HG02938 (cell line): ENCODE measurements at regions not wholly inside any gene's neighbourhood (a gene's known extent, or its start where the extent isn't known, plus 50 kb on each side); places are given as distances from the start of the nearest gene placed in this dataset.
A peak's percentile ranks its signal among the peaks of the same experiment; 100 is the strongest.
"Not testable (repeated sequence)": the region's sequence is repeated elsewhere in the genome, so short reads cannot be mapped to it uniquely, and the experiment has no call there.

Source experiments
- ATAC-seq: cut with Tn5 transposase; IDR thresholded peaks from one replicate; pipeline ENCODE4 v1.9.1; 2021; ENCODE audit warnings: mild to moderate bottlenecking, moderate library complexity; ENCODE audit not compliant: unreplicated experiment

DNA sequence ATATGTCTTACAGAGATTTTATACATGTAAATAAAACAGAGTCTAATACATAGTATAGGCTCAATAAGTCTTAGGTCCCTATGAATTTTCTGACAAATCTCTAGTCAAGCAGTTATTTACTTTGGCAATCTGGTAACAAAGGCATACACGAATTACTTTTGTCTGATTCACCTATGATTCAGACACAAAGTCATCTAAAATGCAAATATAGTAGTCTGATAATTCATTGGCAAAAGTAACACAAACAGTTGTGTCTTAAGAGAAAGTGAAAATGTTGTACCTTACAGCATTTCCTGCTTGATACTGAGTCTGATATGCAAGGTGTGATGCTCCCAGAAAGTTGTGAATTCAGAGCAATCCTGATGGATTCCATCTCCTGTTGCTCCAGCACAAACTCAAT is 209.4 kb upstream of the PRSS1 start:
- no peak for ATAC-seq

DNA sequence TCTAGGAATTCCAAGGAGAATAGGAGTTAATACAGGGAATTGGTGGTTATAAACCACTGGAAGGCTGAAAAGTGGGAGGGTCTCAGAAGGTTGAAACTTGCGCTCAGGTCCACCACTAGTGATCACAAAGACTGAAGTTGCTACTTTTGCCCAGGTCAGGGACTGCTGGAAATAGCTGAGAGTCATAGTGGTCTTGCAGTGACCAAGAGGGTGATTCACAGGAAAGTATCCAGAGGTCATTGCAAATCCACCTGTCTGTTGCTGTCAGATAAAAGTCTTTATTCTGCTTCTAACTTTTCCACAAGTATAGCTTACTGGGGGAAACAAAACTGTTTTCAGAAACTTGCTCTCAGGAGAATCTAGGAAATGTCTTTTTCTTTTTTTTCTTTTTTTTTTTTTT is 211.5 kb upstream of the PRSS1 start:
- ATAC-seq, result no peak

DNA sequence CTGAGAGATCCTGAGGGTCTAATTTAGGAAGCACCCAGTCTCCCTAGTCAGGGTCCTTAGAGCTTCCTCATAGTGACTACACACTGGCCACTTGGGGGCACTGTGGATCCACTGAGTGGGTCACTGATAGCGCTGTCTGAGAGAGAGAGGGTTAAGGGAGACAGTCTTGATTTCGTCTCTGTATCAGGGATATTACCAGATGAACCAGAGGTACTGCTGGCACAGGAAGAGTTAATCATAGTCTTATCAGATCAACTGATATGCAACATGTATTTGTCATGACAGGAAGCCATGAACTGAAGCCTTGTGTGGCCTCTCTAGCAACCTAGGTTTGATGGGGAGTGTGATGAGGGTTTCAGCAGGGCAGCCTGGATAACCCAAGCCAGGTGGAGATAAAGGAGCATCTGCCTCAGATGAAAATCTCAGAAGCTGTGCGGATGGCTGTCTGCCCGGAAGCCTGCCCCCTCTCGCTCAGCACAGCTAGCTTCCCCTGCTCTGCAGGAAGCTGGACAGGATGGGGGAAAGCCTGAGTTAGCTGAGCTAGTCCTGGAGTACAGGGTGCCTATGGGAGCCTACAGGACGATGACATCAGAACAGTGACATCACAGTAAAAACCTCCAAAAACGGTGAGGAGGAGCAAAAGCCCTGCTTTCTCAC is 214.0 kb upstream of the PRSS1 start:
- peak; percentile 94 for ATAC-seq

DNA sequence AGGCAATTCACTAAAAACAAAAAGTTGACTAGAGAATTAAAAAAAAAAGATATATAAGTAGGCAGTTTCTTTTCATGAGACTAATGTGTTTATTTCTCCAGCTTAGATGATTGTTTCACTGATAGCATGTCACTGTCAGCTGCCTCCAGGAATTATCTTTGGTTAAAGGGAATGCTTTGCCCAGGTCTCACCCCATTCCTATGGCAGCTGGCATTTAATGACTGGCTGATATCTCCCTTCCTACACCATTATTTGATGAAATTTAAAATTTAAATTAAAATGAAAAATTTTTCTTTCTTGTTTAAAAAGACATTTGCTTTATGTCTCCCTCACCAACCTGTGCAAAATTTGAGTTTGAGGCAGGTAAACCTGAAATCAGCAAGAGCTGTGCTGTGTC is 214.5 kb upstream of the PRSS1 start:
- ATAC-seq, result no peak

DNA sequence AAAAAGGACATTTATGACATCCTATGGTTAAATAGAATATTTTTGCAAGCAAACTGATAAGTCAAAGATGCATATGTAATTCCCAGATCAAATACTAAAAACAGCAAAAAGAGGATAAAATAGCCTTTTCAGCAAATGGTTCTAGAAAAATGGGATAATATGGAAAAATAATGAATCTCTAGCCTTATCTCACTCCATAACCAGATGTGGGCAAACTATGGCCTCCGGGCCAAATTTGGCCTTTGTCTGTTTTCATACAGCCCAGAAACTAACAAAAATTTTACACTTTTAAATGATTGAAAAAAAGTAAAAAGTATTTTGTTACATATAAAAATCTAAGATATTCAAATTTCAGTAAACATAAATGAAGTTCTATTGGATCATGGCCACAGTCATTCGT is 215.4 kb upstream of the PRSS1 start:
- ATAC-seq, result no peak

DNA sequence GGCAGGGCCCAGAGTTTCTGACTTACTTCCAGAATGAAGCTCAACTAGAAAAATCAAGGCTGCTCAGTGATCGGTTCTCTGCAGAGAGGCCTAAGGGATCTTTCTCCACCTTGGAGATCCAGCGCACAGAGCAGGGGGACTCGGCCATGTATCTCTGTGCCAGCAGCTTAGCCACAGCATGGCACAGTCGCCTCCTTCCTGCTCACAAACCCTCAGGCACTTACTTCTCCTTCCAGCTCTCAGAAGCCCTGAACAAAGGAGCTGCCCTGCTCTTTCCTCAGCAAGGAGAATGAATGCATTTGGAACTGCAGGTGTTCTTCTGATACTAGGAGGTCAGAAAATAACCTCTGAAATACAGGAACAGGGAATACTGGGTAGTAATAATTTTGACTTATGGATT is 219.7 kb upstream of the PRSS1 start:
- no peak for ATAC-seq

DNA sequence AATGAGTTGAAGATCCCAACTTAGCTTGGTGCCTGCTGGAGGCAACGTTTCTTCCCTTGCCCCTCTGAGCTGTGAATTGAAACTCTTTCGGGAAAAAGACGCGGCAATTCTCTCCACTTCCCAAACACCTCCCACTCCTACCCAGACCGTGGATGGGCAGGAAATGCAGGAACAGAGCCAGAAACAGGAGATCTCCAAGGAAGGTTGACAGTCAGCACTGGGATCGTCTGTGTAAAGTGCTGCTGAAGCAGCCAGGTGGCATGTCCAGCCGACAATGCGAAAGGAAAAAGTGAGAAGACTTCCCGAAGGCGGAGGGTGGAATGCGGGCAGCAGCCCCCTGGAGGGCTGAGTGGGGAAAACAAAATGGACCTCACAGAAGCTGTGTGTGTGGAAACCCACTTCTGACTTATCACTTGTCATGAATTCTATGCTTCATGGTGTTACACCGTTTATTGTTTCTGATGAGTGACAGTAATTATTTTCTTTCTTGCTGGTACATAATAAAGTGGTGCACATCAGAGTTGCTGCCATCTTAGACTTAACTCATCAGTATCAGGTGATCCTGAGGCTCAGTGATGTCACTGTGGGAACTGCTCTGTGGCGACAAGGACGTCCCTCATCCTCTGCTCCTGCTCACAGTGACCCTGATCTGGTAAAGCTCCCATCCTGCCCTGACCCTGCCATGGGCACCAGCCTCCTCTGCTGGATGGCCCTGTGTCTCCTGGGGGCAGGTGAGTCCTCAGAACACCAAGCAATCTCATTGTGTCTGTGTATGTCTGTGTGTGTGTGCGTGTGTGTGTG is 220.5 kb upstream of the PRSS1 start:
- ATAC-seq, result no peak

DNA sequence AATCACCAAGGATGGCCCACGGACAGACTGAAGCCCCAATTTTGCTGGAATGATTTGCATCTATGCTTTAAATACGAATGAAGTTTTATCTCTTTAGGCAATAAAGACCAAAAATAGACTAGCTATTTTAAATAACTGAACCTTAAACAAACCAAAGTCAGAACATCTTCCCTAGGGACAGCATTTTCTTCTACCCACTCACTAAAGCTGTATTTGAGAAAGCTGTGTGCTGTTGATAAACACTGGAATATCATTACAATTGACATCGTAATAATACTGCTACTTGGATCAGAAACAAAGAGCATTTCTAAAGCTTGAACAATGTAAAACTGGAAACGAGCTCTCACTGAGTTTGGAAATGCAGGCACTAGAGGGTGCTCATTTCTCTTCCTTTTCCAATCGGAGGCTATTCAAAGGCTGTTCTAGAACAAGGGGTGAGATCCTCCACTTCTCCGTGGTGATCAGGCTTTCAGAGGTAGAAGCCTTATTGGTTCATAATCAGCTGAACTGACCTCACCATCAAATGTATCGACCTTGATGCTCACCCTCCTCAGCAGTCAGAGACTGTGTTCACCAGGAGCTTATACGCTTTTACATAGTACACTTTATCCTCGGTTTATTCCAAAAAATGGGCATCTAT is 225.3 kb upstream of the PRSS1 start:
- ATAC-seq, result no peak

DNA sequence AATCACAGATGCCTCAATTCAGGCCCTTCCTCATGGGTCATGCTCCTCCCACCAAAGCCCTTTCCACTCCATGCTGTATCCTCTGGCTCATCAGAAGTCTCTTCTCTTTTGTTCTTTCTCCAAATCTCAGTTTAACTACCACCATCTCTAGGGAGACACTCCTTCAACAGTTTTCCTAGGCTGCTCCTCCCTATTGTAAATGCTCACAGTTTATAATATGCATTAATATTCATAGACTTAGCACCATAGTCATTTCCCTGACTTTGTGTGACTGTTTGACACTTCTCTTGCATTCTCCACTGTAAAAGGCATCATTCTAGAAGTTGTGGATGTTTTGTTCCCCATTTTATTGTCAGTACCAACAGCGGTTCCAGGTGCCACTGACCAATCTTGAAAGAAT is 226.5 kb upstream of the PRSS1 start:
- ATAC-seq, result no peak

DNA sequence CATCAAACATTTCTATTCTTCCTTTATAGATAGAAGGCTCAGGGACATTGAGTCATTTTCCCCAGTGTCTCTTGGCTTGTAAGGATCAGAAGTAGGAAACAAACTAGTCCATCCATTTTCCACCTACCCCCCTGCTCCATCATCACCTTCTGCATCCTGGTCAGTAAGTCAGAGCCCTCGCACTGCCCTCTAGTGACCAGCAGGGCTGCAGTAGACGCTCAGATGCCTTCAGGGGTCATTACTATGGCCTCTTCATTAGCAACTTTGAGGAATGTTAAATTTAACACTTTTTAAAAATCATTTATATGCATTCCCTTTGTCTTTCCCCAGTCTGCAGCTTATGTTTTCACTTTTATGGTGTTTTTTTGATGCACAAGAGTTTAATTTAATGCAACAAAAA is 228.4 kb upstream of the PRSS1 start:
- not testable (repeated sequence) for ATAC-seq

DNA sequence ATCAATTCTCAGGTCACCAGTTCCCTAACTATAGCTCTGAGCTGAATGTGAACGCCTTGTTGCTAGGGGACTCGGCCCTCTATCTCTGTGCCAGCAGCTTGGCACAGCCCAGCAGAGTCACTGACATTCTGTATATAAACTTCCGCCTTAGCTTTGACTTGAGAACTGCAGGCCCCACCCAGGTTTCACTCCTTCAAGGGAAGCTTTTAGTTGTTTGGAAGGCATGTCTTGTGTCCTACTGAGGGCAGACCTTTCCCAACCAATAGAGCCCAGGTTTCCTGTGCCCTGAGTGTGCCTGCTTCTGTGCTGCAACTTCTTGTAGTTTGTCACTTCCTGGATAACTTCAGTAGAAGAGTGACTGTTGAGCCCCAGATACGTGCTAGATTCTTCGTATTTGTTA is 228.8 kb upstream of the PRSS1 start:
- not testable (repeated sequence) for ATAC-seq

DNA sequence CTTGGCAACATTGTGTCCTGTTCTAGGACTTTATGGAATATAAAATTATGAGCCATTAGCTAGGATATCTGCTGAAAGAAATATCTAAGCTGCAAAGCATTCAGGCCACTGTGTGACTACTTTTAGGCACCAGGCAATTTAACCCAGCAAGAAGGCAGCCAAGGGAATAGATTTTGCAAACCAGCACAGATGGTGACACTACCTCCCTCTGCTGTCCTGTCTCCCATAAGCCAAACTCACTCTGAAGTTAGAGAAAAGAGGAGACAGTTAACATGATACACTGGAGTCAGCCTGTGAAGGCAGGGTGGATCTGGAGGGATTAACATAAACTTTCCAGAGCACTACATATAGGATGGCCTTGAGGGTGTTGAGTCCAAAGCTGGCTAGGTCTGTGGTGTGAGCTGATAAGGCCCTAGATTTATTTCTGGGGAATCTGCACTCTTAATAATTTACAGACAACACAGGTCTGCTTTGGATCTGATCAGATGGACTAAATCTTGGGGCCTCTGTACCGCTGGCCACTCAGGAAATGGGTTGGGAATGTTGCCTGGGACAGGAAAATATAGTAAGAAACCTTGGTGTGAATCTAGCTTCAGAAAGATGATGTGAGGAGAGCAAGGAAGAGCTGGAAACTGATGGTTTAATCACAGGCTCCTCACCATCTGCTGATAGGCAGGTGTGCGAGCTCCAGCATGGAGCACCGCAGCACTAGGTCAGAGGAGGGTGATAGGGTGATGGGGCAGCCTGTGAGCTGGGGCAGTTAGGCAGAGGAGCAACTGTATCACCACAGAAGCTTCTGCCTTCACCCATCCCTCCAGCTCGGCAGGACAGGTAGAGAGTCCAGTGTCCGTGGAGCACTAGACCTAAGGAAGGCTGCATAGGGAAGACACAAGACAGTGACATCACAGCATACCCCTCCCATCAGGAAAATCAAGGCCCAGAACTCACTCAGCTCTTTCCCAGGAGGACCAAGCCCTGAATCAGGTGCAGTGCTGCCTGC is 229.9 kb upstream of the PRSS1 start:
- ATAC-seq, result no peak

DNA sequence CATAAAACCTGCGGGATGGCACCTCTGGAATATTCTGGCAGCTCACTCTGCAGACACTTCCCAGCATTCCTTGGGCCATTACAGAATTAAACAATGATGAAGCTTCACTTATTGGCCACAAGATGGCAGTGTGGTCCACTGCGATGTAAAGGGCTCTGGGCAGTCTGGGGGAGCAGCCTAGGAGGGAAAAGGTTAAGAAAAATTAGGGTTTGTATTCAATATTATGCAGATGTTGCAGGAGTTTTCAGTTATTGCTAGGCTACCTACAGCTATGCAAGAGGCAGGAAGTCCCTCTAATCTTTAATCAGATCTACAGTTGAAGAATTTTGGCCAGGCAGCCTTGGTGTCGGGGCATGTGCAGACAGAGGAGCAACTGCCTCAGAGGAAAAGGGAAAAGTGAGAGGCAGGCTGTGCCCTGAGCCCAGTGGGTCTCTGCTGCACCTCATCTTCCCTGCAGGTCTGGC is 233.2 kb upstream of the PRSS1 start:
- ATAC-seq, result peak; percentile 91

DNA sequence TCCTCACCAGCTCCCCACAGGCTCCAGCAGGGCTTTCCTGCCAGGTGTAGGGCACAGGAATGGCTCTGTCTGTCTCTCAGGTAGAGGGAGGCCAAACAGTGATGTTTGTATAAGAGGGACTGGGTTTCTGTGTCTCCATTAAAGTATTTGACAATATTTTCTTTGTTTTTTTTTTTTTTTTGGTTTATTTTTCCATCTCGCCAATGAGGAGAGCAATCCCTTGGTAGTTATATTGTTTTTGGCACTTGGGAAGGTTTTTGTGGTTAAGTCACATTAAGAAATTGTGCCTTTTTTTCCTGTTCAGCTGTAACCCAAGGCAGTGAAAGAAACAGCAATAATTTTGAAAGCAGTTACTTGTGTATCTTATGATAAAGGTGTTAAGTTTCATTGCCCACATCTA is 234.6 kb upstream of the PRSS1 start:
- ATAC-seq, result not testable (repeated sequence)

DNA sequence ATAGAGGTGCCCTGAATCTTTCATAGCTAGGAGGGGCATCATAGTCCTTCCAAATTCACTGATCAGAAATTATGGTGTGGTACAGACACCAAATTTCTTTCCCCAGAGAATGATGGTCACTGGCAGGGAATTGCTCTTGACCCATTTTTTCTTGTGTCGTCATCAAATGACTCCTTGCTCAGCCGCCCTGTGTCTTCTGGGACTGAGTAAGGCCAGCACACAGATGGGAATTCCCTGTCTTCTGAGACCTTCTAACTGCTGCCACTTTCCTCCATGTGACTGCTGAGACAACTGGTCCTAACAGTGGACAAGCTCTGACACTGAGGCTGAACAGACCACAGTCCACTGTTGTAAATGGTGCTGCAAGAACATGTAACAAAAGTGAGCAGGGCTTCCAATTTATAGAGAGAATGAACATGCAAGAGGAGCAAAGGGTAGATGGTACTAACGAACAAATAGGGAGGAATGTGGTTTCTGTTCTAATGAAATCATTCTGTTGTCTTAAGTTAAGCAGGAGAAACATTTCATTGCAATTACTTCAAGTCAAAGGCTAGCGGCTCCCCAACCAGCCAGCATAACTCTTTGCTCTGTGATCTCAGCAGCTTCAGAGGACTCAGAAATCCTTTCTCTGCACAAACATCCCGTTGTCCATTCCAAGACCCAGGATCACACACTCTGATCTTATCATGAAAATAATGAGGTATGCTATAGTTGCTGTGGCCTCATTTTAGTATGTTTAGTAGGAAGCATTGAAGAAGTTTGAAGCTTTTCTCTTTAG is 235.9 kb upstream of the PRSS1 start:
- no peak for ATAC-seq

DNA sequence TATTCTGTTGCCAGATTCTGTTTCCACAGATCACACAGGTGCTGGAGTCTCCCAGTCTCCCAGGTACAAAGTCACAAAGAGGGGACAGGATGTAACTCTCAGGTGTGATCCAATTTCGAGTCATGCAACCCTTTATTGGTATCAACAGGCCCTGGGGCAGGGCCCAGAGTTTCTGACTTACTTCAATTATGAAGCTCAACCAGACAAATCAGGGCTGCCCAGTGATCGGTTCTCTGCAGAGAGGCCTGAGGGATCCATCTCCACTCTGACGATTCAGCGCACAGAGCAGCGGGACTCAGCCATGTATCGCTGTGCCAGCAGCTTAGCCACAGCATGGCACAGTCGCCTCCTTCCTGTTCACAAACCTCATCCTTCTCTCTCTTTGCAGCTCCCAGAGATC is 237.5 kb upstream of the PRSS1 start:
- ATAC-seq, result no peak

DNA sequence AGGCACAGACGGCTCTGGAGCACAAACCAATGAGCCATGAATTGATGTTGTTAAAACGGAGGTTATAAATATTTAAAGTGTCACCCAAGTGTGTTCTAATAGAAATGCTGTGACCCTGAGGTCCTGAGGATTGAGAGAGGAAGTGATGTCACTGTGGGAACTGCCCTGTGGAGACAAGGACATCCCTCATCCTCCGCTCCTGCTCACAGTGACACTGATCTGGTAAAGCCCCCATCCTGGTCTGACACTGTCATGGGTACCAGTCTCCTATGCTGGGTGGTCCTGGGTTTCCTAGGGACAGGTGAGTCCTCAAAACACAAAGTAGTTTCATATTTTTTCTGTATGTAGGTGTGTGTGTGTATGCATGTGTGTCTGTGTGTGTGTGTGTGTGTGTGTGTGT is 237.9 kb upstream of the PRSS1 start:
- no peak for ATAC-seq

DNA sequence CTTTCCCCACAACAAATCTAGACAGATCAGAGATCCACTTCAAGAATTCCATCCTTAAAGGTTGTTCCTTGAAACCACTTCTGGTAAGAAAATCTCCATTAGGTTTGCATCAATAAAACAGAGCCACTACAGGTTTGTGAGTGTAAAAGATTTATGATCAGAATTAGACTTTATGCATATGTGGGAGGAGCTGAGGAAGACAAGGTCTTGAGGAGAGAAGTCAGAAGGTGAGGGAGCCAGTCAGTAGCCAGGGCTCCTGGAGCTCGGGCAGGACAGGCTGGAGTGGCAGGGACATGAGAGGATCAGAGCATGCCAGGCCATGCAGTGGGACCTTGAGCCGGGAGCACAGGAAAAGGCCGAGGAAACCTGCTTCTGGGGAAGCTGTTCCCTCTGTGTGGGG is 240.0 kb upstream of the PRSS1 start:
- ATAC-seq, result not testable (repeated sequence)

DNA sequence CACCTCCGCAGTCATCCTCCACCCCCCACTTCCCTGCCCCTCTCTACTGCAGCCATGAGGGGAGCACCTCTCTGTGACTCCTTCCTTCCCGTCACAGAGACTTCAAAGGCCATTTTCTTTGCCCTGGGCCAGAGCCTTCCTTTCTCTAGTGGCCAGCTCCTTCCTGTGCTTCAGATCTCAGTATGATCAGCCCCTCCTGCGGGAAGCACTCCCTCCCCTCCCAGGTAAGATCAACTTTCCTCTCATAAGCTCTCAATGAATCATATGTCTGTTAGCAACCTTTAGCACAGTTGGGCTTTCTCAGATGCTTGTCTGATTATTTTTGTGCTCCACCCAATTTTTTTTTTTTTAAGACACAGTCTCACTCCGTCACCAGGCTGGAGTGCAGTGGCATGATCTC is 241.0 kb upstream of the PRSS1 start:
- no peak for ATAC-seq

DNA sequence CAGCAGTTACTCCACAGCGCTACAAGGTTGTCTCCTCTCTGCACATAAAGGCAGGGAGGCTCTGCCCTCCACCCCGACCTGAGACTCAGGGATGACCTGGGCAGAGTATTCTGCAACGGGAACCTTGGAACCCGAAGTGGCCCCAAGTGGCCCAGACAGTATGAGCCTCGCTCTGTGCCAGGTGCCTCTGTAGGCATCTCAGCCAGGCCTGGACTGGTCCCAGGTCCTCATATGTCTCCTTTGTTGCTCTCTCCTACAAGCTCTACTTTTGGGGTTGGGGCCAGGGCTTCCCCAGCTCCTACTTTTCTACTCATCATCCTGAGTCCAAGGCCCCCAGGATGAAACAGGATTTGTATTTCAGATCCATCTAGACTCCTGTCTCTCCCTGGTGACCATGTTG is 241.5 kb upstream of the PRSS1 start:
- ATAC-seq, result no peak
